GM18909 (cell line): ENCODE measurements at regions not wholly inside any gene's neighbourhood (a gene's known extent, or its start where the extent isn't known, plus 50 kb on each side); places are given as distances from the start of the nearest gene placed in this dataset.

Experiments used
- ATAC-seq: cut with Tn5 transposase; IDR thresholded peaks from one replicate; pipeline ENCODE4 v1.9.1; 2021; ENCODE audit warnings: mild to moderate bottlenecking; ENCODE audit not compliant: unreplicated experiment, poor library complexity

GRCh38 chr11:32039149-32039548 is 51.7 kb upstream of the RCN1 start:
- ATAC-seq, result no peak

GRCh38 chr11:32034680-32035079 is 56.2 kb upstream of the RCN1 start:
- no peak for ATAC-seq

GRCh38 chr11:32034149-32034548 is 56.7 kb upstream of the RCN1 start:
- no peak for ATAC-seq

- no peak for ATAC-seq
These were observed 57.4 kb upstream of the RCN1 start for GRCh38 chr11:32033491-32033890.

- ATAC-seq, result no peak
These were observed 57.8 kb upstream of the RCN1 start for GRCh38 chr11:32033067-32033466.

- no peak for ATAC-seq
These were observed 58.4 kb upstream of the RCN1 start for GRCh38 chr11:32032478-32032877.

- ATAC-seq, result no peak
These were observed 58.8 kb upstream of the RCN1 start for GRCh38 chr11:32032052-32032451.

DNA sequence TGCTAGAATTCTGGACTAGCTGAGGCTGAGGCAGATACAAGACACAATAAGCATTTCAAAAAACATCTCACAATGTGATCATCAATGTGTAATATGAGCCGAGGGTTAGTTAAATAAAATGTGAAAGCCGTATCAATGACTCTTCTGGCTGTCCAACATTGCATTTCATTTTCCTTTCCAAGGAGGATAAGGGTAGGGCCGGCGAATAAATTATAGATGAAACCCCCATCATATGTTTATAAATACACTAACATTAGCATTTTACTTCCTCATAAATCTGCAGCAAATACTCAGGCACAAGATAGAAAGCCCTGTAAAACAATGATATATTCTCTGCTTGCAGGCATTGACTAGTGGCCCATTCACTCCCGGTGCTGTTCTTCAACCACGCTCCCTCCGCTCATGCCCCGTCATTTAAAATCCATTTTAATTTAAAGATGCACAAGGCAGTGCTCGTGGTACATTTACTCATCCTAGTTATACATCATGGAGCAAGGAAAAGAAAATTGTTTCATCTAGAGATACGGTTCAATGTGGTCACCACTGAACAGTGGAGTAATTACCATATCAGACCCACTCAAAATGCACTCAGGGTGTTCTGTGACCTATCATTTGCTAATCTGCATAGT is 59.9 kb upstream of the RCN1 start:
- ATAC-seq, result no peak

GRCh38 chr11:32029721-32030120 is 61.2 kb upstream of the RCN1 start:
- ATAC-seq, result no peak

DNA sequence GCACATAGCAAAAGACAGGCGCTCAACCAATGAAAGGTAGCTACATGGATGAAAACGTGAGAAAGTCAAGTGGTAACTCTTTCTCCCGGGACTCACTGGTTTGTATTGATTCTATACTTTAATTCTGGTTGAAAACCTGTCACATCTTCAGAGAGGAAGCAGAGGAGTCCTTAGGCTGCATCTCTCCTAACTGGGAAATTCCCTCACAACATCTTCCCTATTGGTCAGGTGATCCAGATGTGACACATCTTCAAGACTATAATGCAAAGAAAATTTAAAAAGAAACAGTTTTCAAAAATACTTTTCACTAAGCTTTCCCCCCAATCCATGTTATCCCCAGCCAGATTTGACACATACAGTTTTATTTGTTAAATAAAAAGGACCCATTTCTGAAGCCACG is 62.7 kb upstream of the RCN1 start:
- ATAC-seq, result no peak

DNA sequence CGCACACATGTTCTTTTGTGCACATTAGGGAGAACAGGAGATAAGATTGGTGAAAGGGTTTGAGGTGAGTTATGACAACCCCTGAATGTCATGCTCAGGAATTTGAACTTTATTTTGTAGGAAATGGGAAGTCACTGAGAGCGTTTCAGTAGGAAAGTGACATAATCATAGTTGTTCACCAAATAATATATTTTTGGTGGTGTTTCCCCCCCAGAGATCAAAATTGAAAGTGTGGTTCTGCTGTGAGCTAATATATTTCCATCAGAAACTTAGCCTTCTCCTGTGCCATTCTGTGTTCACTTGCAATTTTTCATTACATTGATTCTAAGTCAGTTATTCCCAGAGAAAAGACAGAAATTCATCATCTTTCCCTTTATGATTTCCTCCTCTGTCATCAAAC is 64.1 kb upstream of the RCN1 start:
- no peak for ATAC-seq

GRCh38 chr11:32024948-32025347 is 65.9 kb upstream of the RCN1 start:
- no peak for ATAC-seq

- no peak for ATAC-seq
These were observed 67.2 kb upstream of the RCN1 start for GRCh38 chr11:32023370-32024305.

DNA sequence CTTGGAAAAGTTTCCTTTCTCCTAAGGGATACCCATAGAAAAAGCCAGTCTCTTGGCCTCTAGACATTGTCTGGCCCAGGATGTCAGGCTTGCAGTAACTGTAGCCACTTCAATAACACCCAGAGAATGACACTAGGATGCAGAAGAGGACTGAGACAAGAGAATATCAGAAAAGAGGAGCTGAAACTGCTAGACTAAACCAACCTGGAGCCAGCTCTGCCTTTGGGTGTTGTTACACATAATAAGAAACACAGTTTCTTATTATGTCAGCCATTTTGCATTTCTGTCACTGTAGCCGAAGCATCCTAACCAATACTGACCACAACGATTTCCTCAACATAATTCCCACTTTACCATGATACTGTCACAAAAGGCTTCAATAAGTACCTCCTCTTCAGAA is 72.2 kb upstream of the RCN1 start:
- ATAC-seq, result no peak

DNA sequence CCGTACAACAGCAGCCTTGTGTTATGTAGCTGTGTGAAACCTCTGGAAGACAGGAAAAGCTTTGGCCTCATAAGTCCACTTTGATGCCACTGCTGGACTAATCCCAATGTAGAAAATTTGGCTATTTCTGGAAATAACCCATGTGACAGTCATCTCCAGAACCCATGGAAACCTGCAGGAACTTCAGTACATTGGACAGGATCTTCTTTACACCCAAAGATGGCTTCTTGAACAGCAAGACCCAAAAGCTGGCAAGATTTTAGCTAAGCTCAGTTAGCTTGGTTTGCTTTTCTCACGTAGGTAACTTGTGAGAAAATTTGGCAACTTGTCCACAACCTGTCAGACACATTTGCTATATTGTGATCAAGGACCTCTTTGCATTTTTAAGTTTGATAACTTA is 74.8 kb upstream of the RCN1 start:
- ATAC-seq, result no peak

- no peak for ATAC-seq
These were observed 75.4 kb upstream of the RCN1 start for GRCh38 chr11:32015427-32015826.

GRCh38 chr11:32013603-32014002 is 77.3 kb upstream of the RCN1 start:
- ATAC-seq, result no peak

GRCh38 chr11:32012049-32012448 is 78.8 kb upstream of the RCN1 start:
- no peak for ATAC-seq

GRCh38 chr11:32008880-32009551 is 81.9 kb upstream of the RCN1 start:
- no peak for ATAC-seq

- peak; percentile 67 for ATAC-seq
These were observed 84.0 kb upstream of the RCN1 start for GRCh38 chr11:32006799-32007388.
